Thoracic aorta (tissue), 2 donors: ENCODE measurements at regions not wholly inside any gene's neighbourhood (a gene's known extent, or its start where the extent isn't known, plus 50 kb on each side); places are given as distances from the start of the nearest gene placed in this dataset.

Experiments
- ATAC-seq: fragments of 150-250 bp; one replicate; pipeline ENCODE4 v1.8.0; 2017; ENCODE audit warnings: low read depth; ENCODE audit not compliant: insufficient number of reproducible peaks, low FRiP score
- DNase-seq: peaks from one replicate; pipeline ENCODE4 v3.0.0-alpha.2; 2020; ENCODE audit warnings: low spot score
- H3K27ac ChIP-seq, 2 donors: fragments of 200-600 bp; sonication (generic); 1 replicate in 1 of 2; 2 replicates in 1 of 2; pipeline ENCODE4 v1.5.1; 2016; ENCODE audit warnings: mild to moderate bottlenecking in 2 of 2, moderate library complexity in 2 of 2
- H3K27me3 ChIP-seq: fragments of 200-600 bp; sonication (generic); replicated peaks from 2 replicates; pipeline ENCODE4 v1.6.0; 2016; ENCODE audit warnings: mild to moderate bottlenecking; ENCODE audit not compliant: insufficient read depth
- H3K36me3 ChIP-seq: fragments of 200-600 bp; sonication (generic); one replicate; pipeline ENCODE4 v1.5.1; 2016
- H3K4me1 ChIP-seq, 2 donors: fragments of 200-600 bp; sonication (generic); 1 replicate in 1 of 2; 2 replicates in 1 of 2; pipeline versions ENCODE4 v1.5.1 to v1.6.0; 2016; ENCODE audit warnings: low read depth in 2 of 2, mild to moderate bottlenecking in 1 of 2; ENCODE audit not compliant: control insufficient read depth in 1 of 2
- H3K4me3 ChIP-seq: fragments of 200-600 bp; sonication (generic); 2 replicates; pipeline ENCODE4 v1.5.1; 2016; ENCODE audit warnings: mild to moderate bottlenecking
- H3K9me3 ChIP-seq: fragments of 200-600 bp; sonication (generic); 2 replicates; pipeline ENCODE4 v1.5.1; 2016
- TF ChIP-seq, protein P1 (sequence below): fragments of 200-600 bp; sonication (generic); IDR thresholded peaks from one replicate; pipeline ENCODE4 v1.5.1; 2019; ENCODE audit warnings: antibody characterized with exemption

DNA sequence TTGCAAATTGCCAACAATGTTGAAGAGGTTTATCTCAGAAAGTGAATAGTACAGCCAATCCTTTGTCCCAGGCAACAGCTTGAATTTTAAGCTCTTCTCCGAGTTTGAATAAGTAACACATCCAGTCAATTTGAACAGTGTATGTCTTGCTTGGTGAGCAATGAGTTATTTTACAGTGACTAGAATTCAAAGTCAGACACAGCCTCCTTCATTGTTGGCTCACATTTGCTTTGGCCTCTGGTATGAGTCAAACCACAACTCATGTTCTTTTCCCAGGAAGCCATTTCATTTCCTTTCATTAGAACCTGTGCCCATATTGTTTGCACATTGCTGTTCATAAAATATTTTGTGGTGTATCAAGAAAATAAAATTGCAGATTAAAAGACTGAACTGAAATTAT, 622.0 kb upstream of the DAB2 start:
- H3K9me3 ChIP-seq: no peaks in the 10 kb centered on the region
- H3K4me1 ChIP-seq: no peaks in the 10 kb centered on the region
- no peak overlapping the region for H3K27ac ChIP-seq
- no peaks in the 10 kb centered on the region for H3K36me3 ChIP-seq
- no peak for ATAC-seq
- TF ChIP-seq, protein P1, sequence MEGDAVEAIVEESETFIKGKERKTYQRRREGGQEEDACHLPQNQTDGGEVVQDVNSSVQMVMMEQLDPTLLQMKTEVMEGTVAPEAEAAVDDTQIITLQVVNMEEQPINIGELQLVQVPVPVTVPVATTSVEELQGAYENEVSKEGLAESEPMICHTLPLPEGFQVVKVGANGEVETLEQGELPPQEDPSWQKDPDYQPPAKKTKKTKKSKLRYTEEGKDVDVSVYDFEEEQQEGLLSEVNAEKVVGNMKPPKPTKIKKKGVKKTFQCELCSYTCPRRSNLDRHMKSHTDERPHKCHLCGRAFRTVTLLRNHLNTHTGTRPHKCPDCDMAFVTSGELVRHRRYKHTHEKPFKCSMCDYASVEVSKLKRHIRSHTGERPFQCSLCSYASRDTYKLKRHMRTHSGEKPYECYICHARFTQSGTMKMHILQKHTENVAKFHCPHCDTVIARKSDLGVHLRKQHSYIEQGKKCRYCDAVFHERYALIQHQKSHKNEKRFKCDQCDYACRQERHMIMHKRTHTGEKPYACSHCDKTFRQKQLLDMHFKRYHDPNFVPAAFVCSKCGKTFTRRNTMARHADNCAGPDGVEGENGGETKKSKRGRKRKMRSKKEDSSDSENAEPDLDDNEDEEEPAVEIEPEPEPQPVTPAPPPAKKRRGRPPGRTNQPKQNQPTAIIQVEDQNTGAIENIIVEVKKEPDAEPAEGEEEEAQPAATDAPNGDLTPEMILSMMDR: no peak
- H3K27me3 ChIP-seq: peaks cover 1% of the 10 kb centered on the region
- H3K4me3 ChIP-seq: no peak overlapping the region
- DNase-seq: no peak

DNA sequence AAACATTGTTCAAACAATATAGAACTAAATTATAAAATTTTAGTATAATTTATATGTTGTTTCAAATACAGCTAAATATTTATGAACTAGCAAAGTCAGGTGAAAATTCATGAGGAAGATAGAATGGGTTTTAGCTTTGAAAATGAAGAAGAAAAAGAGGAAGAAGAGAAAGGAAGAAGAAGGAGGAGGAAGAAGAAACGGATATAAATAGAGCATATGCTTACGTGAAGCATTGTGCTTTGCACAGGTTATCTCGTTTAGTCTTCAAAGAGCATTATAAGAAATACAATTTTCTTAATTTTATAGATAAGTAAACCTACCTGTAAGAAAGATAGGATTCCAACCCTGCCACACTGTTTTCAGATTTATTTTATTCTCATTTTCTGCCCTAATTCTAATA, 620.6 kb upstream of the DAB2 start:
- H3K4me1 ChIP-seq: no peaks in the 10 kb centered on the region
- DNase-seq (no peak), ATAC-seq (no peak)
- H3K27ac ChIP-seq: no peak overlapping the region
- TF ChIP-seq, protein P1: no peak
- H3K4me3 ChIP-seq: no peak overlapping the region
- no peaks in the 10 kb centered on the region for H3K9me3 ChIP-seq
- H3K36me3 ChIP-seq: no peaks in the 10 kb centered on the region
- peaks cover 3% of the 10 kb centered on the region for H3K27me3 ChIP-seq

- TF ChIP-seq, protein P1: no peak
- Histone ChIP-seq H3K4me3 (no peak overlapping the region), H3K9me3 (no peaks in the 10 kb centered on the region), H3K27ac (no peak overlapping the region), H3K36me3 (no peaks in the 10 kb centered on the region), H3K4me1 (no peaks in the 10 kb centered on the region), H3K27me3 (peaks cover 3% of the 10 kb centered on the region)
- no peak for ATAC-seq
- no peak for DNase-seq
These were observed 619.1 kb upstream of the DAB2 start for GRCh38 chr5:40043916-40044315.

DNA sequence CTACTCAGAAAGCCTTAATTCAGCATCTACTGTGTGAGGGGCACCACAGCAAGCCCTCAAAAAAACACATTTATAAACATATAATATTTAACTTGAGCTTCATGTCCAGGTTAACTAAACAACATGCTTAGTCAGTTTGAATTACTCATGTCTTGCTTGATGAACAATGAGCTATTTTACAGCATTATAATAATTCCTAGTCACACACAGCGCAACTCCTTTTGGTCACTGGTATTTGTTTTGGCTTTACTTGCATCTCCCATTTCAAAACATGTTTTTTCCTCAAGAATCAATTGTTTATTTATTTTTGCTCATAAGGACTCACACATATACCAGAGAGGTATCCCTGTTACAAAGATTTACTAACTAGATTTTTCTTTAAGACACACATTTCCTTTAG, 616.7 kb upstream of the DAB2 start:
- Histone ChIP-seq H3K27ac (no peak overlapping the region), H3K4me3 (no peak overlapping the region), H3K4me1 (no peaks in the 10 kb centered on the region), H3K9me3 (no peaks in the 10 kb centered on the region), H3K27me3 (peaks cover 3% of the 10 kb centered on the region), H3K36me3 (no peaks in the 10 kb centered on the region)
- ATAC-seq (no peak), DNase-seq (no peak)
- TF ChIP-seq, protein P1: no peak

DNA sequence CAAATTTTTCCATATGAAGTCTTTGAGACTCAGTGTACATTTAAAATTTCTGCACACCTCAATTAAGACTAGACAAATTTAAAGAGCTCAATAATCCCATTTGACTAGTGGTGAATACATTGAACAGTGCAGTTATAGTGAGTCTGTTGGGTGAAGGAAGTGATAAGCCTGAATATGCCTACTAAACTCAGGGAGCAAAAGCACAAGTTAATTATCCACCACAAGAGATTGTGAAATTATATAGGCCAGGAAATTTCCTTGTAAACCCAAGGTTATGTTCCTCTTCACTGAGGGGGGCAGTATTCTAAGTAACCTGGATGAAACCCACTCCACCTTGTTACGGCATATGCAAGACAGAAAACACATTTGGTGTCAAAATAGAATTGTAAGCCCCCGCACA, 612.9 kb upstream of the DAB2 start:
- Histone ChIP-seq H3K36me3 (no peaks in the 10 kb centered on the region), H3K4me3 (no peak overlapping the region), H3K27me3 (peaks cover 3% of the 10 kb centered on the region), H3K4me1 (no peaks in the 10 kb centered on the region), H3K9me3 (no peaks in the 10 kb centered on the region), H3K27ac (no peak overlapping the region)
- ATAC-seq (no peak), DNase-seq (no peak)
- TF ChIP-seq, protein P1: no peak
